Skin epidermis (tissue), 12 donors: ENCODE measurements at regions not wholly inside any gene's neighbourhood (a gene's known extent, or its start where the extent isn't known, plus 50 kb on each side); places are given as distances from the start of the nearest gene placed in this dataset.

Source experiments
- H3K27ac ChIP-seq, 21 experiments: fragments of 200-600 bp; sonication (generic) in 11 of 21; one replicate each; pipeline ENCODE4 v1.5.0; 2020; ENCODE audit warnings: mild to moderate bottlenecking in 3 of 21, inconsistent platforms in 2 of 21, moderate library complexity in 2 of 21
- H3K4me3 ChIP-seq, 7 experiments: fragments of 200-600 bp; sonication (generic) in 2 of 7; one replicate each; pipeline ENCODE4 v1.5.0; 2020; ENCODE audit warnings: inconsistent platforms in 2 of 7, mild to moderate bottlenecking in 2 of 7, moderate library complexity in 1 of 7

DNA sequence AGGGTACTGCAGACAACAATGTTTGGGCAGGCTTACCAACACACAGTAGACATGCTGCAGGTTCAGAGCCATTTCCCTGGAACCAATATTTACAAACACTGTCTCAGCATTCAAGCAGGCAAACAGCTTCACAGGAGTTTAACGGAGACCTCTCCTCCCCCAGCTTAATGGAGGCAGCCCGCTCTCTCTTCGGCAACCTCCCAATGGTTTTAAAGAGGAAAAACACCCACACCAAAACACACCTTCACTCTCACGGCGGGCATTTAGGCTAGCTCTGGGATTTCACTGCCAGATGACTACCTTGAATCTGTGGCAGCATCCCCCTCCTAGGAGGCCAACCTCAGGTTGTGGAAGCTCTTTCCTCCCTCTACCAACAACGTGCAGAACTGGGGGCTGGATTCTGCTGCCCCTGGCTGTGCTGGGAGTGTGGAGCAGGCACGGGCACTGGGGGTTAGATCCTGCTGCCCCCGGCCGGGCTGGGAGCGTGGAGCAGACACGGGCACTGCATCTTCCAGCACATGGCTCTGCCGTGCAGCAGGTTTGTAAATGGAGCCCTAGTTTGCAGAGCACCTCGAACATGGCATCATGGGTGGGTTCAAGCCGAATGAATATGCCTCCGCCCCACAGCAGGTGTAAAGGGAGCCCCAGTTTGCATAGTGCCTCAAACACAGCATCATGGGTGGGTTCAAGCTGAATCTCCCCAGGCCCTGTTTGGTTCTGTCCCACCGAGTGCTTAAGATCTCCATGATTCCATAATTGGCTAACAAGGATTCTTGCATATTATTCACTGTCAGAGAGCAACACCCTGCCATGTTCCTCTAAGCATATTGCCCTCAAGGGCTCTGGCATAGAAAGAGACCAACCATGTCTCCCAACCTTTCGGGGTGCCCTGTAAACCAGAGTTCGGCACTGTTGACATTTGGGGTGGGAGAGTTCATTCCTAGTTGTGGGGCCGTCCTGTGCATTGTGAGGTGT is 86.4 kb downstream of the RBFOX3 start:
- no peak overlapping the region for H3K27ac ChIP-seq
- H3K4me3 ChIP-seq, result no peak overlapping the region

GRCh38 chr17:79522414-79522813 is 88.4 kb downstream of the RBFOX3 start:
- Histone ChIP-seq H3K27ac (no peak overlapping the region), H3K4me3 (no peak overlapping the region)

GRCh38 chr17:79521225-79521624 is 89.6 kb downstream of the RBFOX3 start:
- Histone ChIP-seq H3K27ac (no peak overlapping the region), H3K4me3 (no peak overlapping the region)

DNA sequence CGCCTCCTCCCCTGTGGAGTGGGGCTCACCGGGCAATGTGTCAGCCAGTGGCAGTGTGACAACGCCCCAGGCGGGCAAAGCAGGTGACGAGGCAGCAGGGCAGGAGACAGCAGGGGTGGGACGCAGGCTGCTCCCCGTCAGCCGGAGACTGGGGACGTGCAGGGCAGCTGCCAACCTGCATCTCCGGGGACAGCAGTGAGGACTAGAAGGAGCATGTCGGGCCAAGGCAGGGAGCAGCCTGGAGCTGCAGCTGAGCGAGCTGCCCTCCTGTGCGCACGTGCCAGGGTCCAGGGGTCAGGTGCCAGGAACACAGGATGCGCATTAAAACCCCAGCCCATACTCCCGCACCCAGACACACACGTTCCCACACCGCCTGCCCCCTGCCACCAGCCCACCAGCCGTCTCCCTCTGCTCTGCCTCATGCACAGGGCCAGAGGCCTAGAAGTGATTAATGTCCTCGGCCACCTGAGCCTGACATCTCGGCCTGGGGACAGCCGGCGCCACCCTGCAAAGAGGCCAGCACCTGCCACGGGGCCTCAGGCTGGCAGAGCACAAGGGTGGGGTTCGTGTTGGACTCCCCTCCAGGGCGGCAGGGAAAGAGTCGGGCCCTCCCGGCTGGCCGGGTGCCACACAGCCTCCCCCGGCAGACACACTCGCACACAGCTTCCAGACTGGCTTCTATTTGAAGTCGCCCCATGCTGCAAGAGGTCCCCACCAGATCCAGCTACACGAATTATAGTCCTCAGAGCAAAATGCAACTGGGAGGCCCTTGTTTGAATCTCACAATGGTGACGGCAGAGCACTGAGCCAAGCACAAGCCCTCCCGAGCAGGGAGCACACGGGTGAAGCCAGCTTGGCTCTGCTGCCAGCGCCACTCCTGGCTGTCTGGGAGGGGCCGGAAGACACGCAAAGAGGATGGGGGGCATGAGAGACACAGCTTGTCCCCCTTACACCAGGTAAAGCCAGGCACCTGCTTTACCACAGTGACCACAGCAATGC is 90.4 kb downstream of the RBFOX3 start:
- no peak overlapping the region for H3K27ac ChIP-seq
- no peak overlapping the region for H3K4me3 ChIP-seq

- no peak overlapping the region for H3K4me3 ChIP-seq
- no peak overlapping the region for H3K27ac ChIP-seq
These were observed 91.2 kb downstream of the RBFOX3 start for GRCh38 chr17:79519601-79520000.

DNA sequence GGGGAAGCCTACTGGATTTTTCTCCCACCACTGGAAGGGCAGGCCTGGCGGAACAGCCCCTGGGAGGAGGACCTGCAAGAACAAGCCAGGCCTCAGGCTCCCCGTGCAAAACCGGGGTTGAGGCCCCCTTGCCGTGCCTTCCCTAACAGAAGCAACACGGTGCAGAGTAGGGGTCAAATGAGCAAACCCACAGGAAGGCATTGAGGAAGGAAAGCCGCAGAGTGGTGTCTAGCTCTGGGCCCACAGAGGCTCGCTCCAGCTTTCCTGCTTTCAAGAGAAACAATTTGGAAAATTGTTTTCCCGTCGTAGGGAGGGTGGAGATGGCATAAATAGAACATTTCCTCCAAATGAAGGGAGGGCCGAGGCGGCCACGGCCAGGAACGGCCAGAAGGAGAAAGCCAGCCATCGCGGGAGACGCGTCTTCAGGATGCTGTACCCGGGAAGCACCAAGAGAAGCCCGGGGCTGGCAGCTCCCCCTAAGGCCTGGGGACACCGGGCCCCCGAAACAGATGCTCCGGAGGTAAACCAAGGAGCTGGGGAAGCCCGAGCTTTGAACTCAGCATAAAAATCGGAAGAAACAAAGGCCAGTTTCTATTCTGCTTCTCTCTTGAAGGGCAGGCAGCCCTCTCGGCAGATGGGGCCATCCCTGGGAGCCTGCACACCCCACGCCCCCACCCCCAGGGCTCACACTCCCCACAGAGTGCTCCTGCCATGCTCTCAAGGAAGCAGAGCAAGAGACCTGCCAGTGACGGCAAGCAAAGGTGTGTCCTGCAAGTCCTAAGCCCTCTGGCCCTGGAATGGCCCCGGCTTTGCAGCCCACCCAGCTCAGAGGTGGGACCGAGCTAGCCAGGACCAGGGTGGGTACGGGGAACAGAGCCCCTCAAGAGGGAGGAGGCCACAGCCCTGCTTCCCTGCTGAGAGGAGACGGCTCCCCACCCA is 92.0 kb downstream of the RBFOX3 start:
- Histone ChIP-seq H3K27ac (no peak overlapping the region), H3K4me3 (no peak overlapping the region)

DNA sequence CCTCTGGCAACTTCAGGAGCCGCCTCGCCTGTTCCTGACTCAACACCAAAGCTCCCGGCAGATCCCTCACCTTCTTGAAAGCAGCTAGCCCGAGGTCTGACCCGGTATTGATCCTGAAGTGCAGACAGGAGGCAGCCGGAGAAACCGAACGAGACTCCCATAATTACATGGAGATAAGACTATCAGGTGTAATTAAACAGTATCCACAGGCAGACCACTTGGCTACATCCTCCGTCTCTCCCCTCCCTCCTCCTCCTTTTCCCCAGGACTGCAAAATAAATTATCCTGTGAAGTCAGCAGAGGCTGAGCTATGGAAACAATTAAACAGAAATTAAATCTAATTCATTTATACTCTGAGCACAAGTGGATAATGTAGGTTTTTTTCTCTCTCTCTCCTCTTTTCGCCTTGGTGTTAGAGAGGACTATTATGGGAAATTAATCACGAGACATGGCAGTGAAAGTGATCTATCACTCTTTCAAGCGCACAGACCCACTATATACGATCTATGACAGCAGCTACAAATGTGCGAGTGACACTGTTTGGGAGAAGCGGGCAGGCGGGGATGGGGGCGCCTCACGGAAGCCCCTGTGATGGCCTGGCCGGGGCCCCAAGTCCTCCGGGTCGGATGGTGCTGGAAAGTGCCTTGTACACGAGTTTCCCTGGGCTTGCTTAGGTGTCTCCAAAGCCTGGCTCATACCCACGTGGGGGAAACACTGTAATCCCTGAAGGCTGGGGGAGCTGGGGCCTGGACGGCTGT is 92.8 kb downstream of the RBFOX3 start:
- no peak overlapping the region for H3K27ac ChIP-seq

DNA sequence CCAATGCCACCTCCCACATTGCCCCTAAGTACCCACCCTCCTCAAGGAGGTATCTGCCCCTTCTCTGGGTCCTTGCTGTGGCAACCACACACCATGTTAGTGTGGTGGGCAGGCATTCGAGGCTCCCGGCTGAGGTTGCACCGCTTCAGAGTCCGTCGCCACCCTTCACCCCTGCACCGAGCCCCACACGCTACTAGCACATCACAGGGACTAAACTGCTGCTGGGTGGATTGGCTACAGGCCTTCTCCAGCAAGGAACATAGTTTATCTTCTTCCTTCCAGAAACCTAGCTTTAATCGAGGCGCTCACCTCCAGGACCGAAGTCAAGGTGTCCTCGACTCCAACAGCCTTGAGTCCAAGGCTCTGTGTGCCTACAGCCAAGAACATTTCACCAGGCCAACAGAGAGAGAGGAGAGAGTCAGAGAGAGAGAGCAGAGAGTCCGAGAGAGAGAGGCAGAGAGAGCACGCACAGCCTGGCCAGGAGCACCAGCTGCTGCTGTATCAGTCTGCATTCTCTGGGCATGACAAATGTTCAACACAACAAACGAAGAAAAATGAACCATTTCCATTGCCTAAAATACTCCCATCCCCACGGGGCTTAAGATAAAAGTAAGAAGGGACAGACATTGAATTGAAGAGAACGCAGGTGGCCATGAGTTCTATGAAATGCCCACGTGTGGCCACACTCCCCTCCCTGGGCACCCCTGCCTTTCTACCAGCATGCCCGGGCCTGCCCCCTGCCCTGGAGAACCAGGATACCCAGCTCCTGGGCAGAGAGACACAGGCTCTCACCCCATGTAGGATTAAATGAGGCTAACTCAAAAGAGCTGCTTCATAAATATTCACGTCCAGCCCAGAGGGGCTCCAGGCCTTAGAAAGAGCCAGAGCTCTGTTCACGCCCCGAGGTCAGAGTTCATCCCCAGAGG is 94.9 kb downstream of the RBFOX3 start:
- Histone ChIP-seq H3K27ac (no peak overlapping the region), H3K4me3 (no peak overlapping the region)

More for the DNA sequence above, 92.8 kb downstream of the RBFOX3 start:
- no peak overlapping the region for H3K4me3 ChIP-seq

DNA sequence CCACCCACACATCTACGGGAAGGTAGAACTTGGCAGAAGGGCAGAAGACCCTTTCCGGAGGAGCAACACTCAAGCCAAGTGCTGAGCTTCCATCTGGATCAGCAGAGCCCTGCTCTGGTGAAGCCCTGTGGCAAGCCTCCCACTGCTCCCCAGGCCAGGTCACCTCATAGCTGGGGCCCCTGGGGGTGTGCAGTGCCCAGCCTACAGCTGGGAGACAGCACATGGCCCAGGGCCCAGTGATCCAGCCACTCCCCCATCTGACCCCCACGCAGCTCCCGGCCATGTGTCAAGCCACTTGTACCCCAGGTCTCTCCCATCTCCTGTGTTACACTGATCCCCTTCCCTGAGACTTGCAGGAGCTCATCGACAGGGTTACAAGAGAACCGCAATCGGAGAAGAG is 95.7 kb downstream of the RBFOX3 start:
- Histone ChIP-seq H3K4me3 (no peak overlapping the region), H3K27ac (no peak overlapping the region)

- no peak overlapping the region for H3K4me3 ChIP-seq
- no peak overlapping the region for H3K27ac ChIP-seq
These were observed 96.9 kb downstream of the RBFOX3 start for GRCh38 chr17:79513820-79514535.

- H3K4me3 ChIP-seq, result no peak overlapping the region
- no peak overlapping the region for H3K27ac ChIP-seq
These were observed 97.6 kb downstream of the RBFOX3 start for GRCh38 chr17:79513206-79513605.

DNA sequence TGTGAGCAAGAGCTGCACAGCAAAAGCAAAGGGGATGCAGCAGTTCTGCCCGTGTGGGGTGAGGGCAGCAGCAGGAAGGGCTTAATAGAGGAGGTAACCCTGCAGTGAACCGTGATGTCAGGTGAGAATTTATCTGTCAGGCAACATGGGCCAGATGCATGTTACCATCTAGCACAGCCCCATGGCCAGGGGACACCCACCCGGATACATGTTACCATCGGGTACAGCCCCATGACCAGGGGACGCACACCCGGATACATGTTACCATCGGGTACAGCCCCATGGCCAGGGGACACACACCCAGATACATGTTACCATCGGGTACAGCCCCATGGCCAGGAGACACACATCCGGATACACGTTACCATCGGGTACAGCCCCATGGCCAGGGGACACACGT is 99.4 kb downstream of the RBFOX3 start:
- no peak overlapping the region for H3K4me3 ChIP-seq
- H3K27ac ChIP-seq, result no peak overlapping the region

GRCh38 chr17:79510071-79510470 is 100.8 kb downstream of the RBFOX3 start:
- H3K27ac ChIP-seq, result no peak overlapping the region
- no peak overlapping the region for H3K4me3 ChIP-seq

DNA sequence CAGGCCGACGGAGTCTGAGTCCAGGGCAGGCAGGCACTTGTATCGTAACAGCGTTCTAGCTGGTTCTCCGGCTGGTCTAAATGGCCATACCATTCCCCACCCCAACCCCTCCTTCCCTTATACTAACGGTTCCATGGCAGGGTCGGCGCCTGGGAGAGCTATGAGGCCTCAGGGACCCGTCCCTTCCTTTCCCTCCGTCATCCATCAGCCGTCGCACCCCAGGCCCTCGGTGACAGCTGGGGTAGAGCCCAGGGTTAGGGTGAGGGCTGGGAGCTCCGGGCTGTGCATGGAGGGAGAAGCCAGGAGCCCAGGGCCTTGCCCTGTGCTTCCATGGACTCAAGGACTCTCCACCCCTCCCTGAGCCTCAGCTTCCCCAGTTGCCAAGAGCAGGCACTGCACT is 101.4 kb downstream of the RBFOX3 start:
- no peak overlapping the region for H3K27ac ChIP-seq

GRCh38 chr17:79509008-79509407 is 101.8 kb downstream of the RBFOX3 start:
- Histone ChIP-seq H3K4me3 (no peak overlapping the region), H3K27ac (no peak overlapping the region)

More for the DNA sequence above, 101.4 kb downstream of the RBFOX3 start:
- no peak overlapping the region for H3K4me3 ChIP-seq

DNA sequence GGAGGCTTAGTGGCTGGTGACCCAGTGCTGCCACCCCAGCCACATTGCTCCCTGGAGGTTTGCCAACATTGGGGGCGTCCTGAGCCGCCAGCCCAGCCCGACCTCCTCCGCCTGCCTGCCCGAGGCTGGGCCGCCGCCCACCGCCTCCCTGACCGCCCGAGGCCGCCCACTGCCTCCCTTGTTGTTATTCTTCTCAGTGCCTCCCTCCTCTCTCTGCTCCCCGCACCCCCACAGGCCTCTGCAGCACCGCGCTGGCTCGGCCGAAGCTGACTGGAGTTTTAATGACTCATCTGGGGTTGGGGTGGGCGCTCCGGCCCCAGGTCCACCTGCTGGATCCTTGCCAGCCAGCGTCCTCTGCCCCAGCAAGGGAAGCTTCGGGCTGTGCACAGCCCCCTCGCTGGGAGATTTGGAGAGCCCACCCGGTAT is 102.5 kb downstream of the RBFOX3 start:
- Histone ChIP-seq H3K27ac (no peak overlapping the region), H3K4me3 (no peak overlapping the region)

- Histone ChIP-seq H3K27ac (no peak overlapping the region), H3K4me3 (no peak overlapping the region)
These were observed 103.9 kb downstream of the RBFOX3 start for GRCh38 chr17:79506955-79507354.
